ENCODE measurements at regions not wholly inside any gene's neighbourhood (a gene's known extent, or its start where the extent isn't known, plus 50 kb on each side); places are given as distances from the start of the nearest gene placed in this dataset.
A peak's percentile ranks its signal among the peaks of the same experiment; 100 is the strongest.

- DNase-seq (ENCODE audit: low spot score) = no peak
Measured at GRCh38 chr18:70998490-70998889, 709.6 kb downstream of the SOCS6 start.

DNA sequence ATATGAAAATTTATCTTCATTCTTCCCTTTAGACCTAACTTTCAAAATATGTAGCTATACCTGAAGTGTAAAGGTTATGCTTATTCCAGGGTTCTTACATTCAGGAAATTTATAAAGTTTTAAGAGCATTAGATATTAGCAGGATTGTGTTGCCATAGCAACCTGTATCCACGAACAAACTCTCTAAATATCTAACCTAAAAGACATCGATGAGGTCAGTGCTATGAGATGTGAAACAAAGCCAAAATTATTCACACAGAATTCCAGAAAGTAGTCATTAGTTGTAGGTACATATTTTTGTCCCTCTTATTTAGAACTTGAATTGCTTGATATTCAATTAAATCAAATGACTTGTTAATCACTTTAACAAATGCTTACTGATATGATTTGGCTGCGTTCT, 705.3 kb downstream of the SOCS6 start:
- DNase-seq (ENCODE audit: low spot score) = no peak

DNA sequence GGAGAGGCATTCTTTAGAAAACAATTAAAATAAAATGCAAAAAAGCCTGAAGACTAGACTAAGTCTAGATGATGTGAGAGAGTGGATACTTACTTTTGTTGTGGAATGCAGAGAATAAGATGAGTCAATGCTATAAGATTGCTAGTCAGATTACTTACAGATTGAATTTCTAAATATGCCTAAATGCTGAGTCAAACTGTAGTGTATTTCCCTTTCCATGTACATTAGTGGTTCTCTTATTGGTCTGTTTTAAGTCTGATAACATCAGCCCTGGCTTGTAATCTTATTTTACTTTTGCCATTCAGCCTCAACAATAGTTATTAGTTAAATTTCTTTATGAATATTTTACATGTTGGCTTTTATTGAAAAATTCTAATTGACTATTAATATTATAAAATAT, 702.7 kb downstream of the SOCS6 start:
- no peak for DNase-seq (ENCODE audit: low spot score)

GRCh38 chr18:70985948-70986347, 697.1 kb downstream of the SOCS6 start:
- no peak for DNase-seq (ENCODE audit: low spot score)

- no peak for DNase-seq (ENCODE audit: low spot score)
Measured at GRCh38 chr18:70982292-70982691, 693.4 kb downstream of the SOCS6 start.

DNA sequence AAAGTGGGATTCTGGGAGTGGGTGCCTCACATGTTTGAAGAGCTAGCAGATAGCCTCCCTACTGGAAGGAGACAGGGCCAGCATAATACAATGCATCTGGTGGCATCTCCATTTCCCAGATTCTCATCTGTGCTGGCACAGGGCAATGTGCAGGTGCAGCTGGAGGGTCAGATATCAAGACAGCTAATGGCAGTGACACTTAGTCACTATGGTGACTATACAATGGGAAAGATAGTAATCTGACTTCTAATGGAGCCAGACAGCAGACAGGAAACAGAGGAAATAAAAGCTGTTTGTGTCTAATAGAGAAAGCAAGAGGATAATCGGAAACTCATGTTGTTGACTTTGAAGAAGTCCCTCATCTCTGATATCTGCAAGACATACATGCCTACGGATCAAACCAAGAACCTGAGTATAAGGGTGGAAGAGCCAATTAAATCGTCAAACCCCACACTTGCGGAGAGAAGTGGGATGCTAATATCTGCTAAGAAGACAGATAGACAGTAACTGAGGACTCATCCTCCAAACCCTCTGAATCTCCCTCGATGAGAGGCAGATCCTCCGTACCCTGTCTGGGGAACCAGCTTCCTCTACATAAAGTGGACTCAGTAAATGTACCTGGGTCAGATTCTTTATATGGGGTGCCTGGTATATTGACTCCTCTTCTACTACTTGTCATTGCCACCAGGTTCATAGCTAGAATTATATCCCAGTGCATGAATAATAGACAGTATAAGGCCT, 692.7 kb downstream of the SOCS6 start:
- no peak for DNase-seq (ENCODE audit: low spot score)

- no peak for DNase-seq (ENCODE audit: low spot score)
Measured at GRCh38 chr18:70973626-70974025, 684.8 kb downstream of the SOCS6 start.

GRCh38 chr18:70966419-70966818, 677.6 kb downstream of the SOCS6 start:
- DNase-seq (ENCODE audit: low spot score) = no peak

- DNase-seq (ENCODE audit: low spot score) = no peak
Measured at GRCh38 chr18:70961939-70962338, 673.1 kb downstream of the SOCS6 start.

GRCh38 chr18:70956554-70956953, 667.7 kb downstream of the SOCS6 start:
- no peak for DNase-seq (ENCODE audit: low spot score)

DNA sequence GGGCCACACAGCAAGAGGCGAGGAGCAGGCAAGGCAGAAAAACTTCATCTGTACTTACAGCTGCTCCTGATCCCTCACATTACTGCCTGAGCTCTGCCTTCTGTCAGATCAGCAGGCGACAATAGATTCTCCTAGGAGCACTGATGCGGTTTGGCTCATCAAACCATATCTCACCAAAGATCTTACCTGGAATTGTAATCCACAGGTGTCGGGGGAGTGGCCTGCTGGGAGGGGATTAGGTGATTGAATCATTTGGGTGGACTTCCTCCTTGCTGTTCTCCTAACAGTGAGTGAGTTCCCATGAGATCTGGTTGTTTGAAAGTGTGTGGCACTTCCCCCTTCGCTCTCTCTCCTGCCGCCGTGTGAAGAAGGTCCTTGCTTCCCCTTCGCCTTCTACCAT, 647.3 kb downstream of the SOCS6 start:
- no peak for DNase-seq (ENCODE audit: low spot score)

- DNase-seq (ENCODE audit: low spot score) = peak; percentile 3
Measured at GRCh38 chr18:70931942-70932814, 643.3 kb downstream of the SOCS6 start.

- DNase-seq (ENCODE audit: low spot score) = no peak
Measured at GRCh38 chr18:70920840-70921374, 632.1 kb downstream of the SOCS6 start.

DNA sequence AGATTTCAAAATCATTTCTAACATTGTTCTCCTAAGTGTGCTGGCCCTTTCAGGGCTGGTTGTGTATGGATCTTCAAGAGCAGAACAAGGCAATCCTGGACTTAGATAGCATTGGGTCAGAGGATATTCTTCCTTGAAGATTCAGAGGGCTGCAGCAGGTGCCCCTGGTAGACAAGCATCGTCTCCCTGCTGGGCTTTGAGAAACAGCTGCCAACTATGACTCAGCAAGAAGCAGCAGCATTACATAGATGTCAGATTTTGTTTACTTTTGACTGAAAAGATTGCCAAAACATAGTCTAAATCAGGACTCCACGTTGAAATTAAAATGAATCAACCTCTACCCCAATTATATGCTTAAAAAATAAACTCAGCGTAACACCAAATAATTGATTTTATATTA, 618.8 kb downstream of the SOCS6 start:
- DNase-seq (ENCODE audit: low spot score) = no peak

- no peak for DNase-seq (ENCODE audit: low spot score)
Measured at GRCh38 chr18:70892381-70892780, 603.5 kb downstream of the SOCS6 start.

GRCh38 chr18:70870292-70870691, 581.4 kb downstream of the SOCS6 start:
- DNase-seq (ENCODE audit: low spot score) = no peak

DNA sequence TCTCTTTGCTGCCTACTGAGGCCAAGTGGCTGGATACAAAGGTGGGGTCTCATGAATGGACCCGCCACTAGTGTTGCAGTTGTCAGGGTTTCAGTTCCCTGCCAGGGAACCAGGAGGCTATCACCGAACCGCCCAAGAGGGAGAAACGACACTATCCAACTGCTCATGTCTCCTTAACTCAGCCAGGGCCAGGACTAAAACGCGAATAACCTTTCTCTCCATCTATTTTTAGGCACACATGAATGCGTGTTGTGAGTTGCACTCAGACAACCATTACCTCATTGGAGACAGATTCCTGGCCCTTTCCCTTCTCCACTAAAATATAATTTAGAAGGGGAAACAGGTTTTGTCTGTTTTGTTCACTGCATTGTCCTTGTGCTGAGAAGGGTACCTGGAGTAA, 559.5 kb downstream of the SOCS6 start:
- no peak for DNase-seq (ENCODE audit: low spot score)

- no peak for DNase-seq (ENCODE audit: low spot score)
Measured at GRCh38 chr18:70840649-70841048, 551.8 kb downstream of the SOCS6 start.

DNA sequence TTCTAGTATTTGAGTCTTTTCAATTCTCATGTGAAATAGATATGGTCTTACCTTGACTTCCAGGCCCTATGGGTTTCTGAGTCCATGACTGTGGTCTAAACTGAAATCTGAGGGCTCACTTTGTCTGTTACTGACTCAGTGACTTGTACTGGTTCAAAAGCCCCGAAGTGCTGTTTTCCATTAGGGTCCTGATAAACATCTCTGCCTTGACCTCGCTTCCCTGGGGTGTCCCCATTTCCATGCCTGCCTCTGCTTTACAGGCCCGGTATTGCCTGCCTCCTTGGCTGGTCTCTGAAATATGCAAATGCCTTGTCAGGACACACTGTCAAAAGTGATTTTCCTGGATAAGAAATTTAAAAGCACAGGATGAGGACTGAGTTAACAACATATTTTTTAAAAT, 538.8 kb downstream of the SOCS6 start:
- DNase-seq (ENCODE audit: low spot score) = no peak

GRCh38 chr18:70826571-70826970, 537.7 kb downstream of the SOCS6 start:
- DNase-seq (ENCODE audit: low spot score) = no peak

- no peak for DNase-seq (ENCODE audit: low spot score)
Measured at GRCh38 chr18:70822691-70823090, 533.8 kb downstream of the SOCS6 start.

DNA sequence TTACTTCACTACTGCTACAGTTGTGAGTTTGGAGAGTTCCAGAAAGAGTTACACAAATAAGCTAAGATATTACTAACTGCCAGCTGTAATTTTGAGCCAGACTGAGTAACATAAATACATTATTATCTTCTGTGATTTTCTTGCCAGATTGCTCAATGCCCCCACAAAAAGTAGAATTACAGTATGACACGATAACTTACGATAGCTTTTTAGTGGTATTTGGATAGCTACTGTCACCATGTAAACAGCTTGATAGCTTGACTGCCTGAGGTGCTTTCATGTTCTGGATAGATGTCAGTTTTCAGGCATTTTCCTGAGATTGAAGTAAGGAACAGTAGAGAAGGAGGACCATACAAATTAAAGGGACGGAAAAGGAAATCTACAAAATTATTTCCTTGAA, 533.3 kb downstream of the SOCS6 start:
- DNase-seq (ENCODE audit: low spot score) = no peak

DNA sequence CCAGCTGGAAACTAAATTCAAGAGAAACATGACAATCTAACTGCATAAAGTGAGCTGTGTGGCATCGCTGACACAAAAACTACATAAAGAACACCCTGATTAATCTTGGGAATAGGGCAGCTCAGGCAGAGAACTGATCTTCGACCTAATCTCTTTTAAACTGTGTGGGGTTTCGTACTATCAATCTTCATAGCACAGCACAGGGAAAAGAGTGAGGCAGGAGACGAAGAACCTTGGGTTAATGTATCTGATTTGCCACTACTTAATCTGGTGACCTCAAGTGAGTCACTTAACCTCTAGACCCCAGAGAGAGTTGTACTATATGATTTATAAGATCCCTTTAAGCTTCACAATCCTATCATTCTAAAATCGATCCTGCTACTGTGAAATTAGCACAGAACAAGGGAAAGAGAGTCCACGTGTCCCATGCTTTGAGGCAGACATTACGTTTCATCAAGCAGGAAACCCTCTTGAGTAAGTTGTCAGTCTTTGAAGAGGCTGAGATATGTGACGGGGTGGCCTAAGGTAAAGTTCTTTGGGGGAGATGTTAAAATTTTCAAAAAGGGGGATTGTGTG, 519.7 kb downstream of the SOCS6 start:
- no peak for DNase-seq (ENCODE audit: low spot score)
